IMR-90 (cell line): ENCODE measurements at regions not wholly inside any gene's neighbourhood (a gene's known extent, or its start where the extent isn't known, plus 50 kb on each side); places are given as distances from the start of the nearest gene placed in this dataset.
"Not testable (repeated sequence)": the region's sequence is repeated elsewhere in the genome, so short reads cannot be mapped to it uniquely, and the experiment has no call there.

ENCODE experiments used
- ATAC-seq: fragments of 200-7000 bp; cut with Tn5 transposase; 2 replicates; pipeline ENCODE4 v1.9.1; 2020; ENCODE audit warnings: low read depth, mild to moderate bottlenecking, moderate library complexity
- BruUV-seq: library from RNA; stranded (reverse); fragments of 400-500 nt; replicated peaks from 2 replicates; lab custom pipeline; 2021; lab: Mats Ljungman, UMichigan
- CTCF ChIA-PET: fragments of 300-600 bp; formaldehyde crosslinking; extraction: SDS; loops from one replicate; lab custom pipeline; 2021; ENCODE audit warnings: antibody characterized with exemption; lab: Yijun Ruan, JAX
- POLR2A ChIA-PET: fragments of 300-600 bp; sonication (Branson Sonifier 250); formaldehyde crosslinking; loops from one replicate; lab custom pipeline; 2022; ENCODE audit warnings: antibody characterized with exemption; ENCODE audit not compliant: unreplicated experiment; lab: Charles Lee
- DNase-seq: peaks from one replicate; pipeline ENCODE4 v3.0.0; 2013
- H2AFZ ChIP-seq: replicated peaks from 2 replicates; pipeline ENCODE3; 2013; ENCODE audit warnings: low read length, mild to moderate bottlenecking; ENCODE audit not compliant: poor library complexity
- H2AK5ac ChIP-seq: 2 replicates; pipeline ENCODE4 v1.6.1; 2013; ENCODE audit warnings: low read depth, low read length, inconsistent platforms
- H2AK9ac ChIP-seq: replicated peaks from 2 replicates; pipeline ENCODE3; 2013; ENCODE audit warnings: mild to moderate bottlenecking, low read depth, low read length, moderate library complexity; ENCODE audit not compliant: poor library complexity
- H2BK120ac ChIP-seq: 2 replicates; pipeline ENCODE4 v1.6.1; 2013; ENCODE audit warnings: low read depth, low read length, inconsistent platforms
- H2BK15ac ChIP-seq: 3 replicates; pipeline ENCODE4 v1.6.1; 2013; ENCODE audit warnings: low read depth, low read length, inconsistent platforms
- H2BK20ac ChIP-seq: 2 replicates; pipeline ENCODE4 v1.6.1; 2013; ENCODE audit warnings: low read depth, mild to moderate bottlenecking, inconsistent platforms, low read length, moderate library complexity
- H2BK5ac ChIP-seq: 2 replicates; pipeline ENCODE4 v1.6.1; 2013; ENCODE audit warnings: mild to moderate bottlenecking, low read depth, low read length, inconsistent platforms; ENCODE audit not compliant: poor library complexity, severe bottlenecking
- H3K14ac ChIP-seq: replicated peaks from 2 replicates; pipeline ENCODE4 v1.6.1; 2013; ENCODE audit warnings: low read depth, low read length, inconsistent platforms
- H3K18ac ChIP-seq: 2 replicates; pipeline ENCODE4 v1.6.1; 2013; ENCODE audit warnings: low read depth, low read length, control low read depth
- H3K23ac ChIP-seq: 2 replicates; pipeline ENCODE4 v1.6.1; 2013; ENCODE audit warnings: low read depth, low read length, inconsistent platforms
- H3K27ac ChIP-seq: 2 replicates; pipeline ENCODE4 v1.5.1; 2013; ENCODE audit warnings: mild to moderate bottlenecking, control low read depth, low read length; ENCODE audit not compliant: insufficient read depth
- H3K27me3 ChIP-seq: 2 replicates; pipeline ENCODE4 v1.6.1; 2013; ENCODE audit warnings: low read length; ENCODE audit not compliant: control insufficient read depth, insufficient read depth
- H3K36me3 ChIP-seq: 2 replicates; pipeline ENCODE4 v1.6.1; 2013; ENCODE audit warnings: low read length, mixed read lengths; ENCODE audit not compliant: control insufficient read depth, insufficient read depth
- H3K4ac ChIP-seq: 2 replicates; pipeline ENCODE4 v1.6.1; 2013; ENCODE audit warnings: low read depth, low read length, inconsistent platforms
- H3K4me1 ChIP-seq: 2 replicates; pipeline ENCODE4 v1.6.1; 2013; ENCODE audit warnings: low read length, mixed read lengths; ENCODE audit not compliant: control insufficient read depth, insufficient read depth
- H3K4me2 ChIP-seq: 2 replicates; pipeline ENCODE4 v1.6.1; 2013; ENCODE audit warnings: low read depth, mild to moderate bottlenecking, control low read depth, low read length, moderate library complexity
- H3K4me3 ChIP-seq: 2 replicates; pipeline ENCODE4 v1.5.1; 2013; ENCODE audit warnings: low read depth, mild to moderate bottlenecking, control low read depth, low read length, moderate library complexity; ENCODE audit not compliant: insufficient read depth
- H3K56ac ChIP-seq: 2 replicates; pipeline ENCODE4 v1.6.1; 2013; ENCODE audit warnings: low read length, inconsistent platforms; ENCODE audit not compliant: insufficient read depth; ENCODE audit errors: extremely low read depth
- H3K79me1 ChIP-seq, 2 experiments: 2 replicates each; pipeline ENCODE4 v1.6.1; 2013; ENCODE audit warnings: low read length in 2 of 2, inconsistent platforms in 1 of 2, low read depth in 1 of 2
- H3K9ac ChIP-seq: 2 replicates; pipeline ENCODE4 v1.6.1; 2013; ENCODE audit warnings: low read depth, low read length, control low read depth
- H3K9me1 ChIP-seq: 2 replicates; pipeline ENCODE4 v1.6.1; 2013; ENCODE audit warnings: low read length, inconsistent platforms; ENCODE audit not compliant: insufficient read depth
- H3K9me3 ChIP-seq: 2 replicates; pipeline ENCODE4 v1.6.1; 2013; ENCODE audit warnings: low read length; ENCODE audit not compliant: control insufficient read depth, insufficient read depth
- H4K20me1 ChIP-seq: 2 replicates; pipeline ENCODE4 v1.6.1; 2013; ENCODE audit warnings: low read length, inconsistent platforms; ENCODE audit not compliant: insufficient read depth
- H4K5ac ChIP-seq: 2 replicates; pipeline ENCODE4 v1.6.1; 2013; ENCODE audit warnings: mild to moderate bottlenecking, low read depth, low read length, control low read depth
- H4K8ac ChIP-seq, 2 experiments: 2 replicates each; pipeline ENCODE4 v1.6.1; 2013; ENCODE audit warnings: low read depth in 2 of 2, low read length in 2 of 2, control low read depth in 1 of 2, inconsistent platforms in 1 of 2
- H4K91ac ChIP-seq: 2 replicates; pipeline ENCODE4 v1.6.1; 2013; ENCODE audit warnings: low read depth, low read length, inconsistent platforms; ENCODE audit not compliant: insufficient read depth
- WGBS, 2 experiments: methylation state at CpG; one replicate each; pipeline versions ENCODE4 v1.1.5 to v1.1.7; 2013; ENCODE audit warnings: missing lambda C conversion rate in 2 of 2; ENCODE audit not compliant: insufficient read length in 1 of 2; ENCODE audit errors: extremely low coverage in 2 of 2; 5-methylcytosine and 5-hydroxymethylcytosine counted together
- dilution Hi-C: fragments of 300-500 bp; cut with HindIII; formaldehyde crosslinking; loops from one replicate; pipeline ENCODE4 v1.14.3; 2018; ENCODE audit warnings: low sequenced_read_pairs; ENCODE audit not compliant: unreplicated experiment
- in situ Hi-C: fragments of 300-500 bp; cut with MboI; formaldehyde crosslinking; loops from 3 replicates; pipeline ENCODE4 v1.14.3; 2019; ENCODE audit warnings: low sequenced_read_pairs, inconsistent platforms, mixed read lengths
- intact Hi-C: fragments of 100-400 bp; cut with micrococcal nuclease; formaldehyde crosslinking; loops from 2 replicates; pipeline ENCODE4 v1.10.0; 2022

GRCh38 chr10:43834751-43835150, 186.1 kb upstream of the ZNF32 start:
- DNase-seq, H3K56ac ChIP-seq, H2BK15ac ChIP-seq, CTCF ChIA-PET, H3K23ac ChIP-seq, H3K4me3 ChIP-seq, H3K36me3 ChIP-seq, H3K4ac ChIP-seq, BruUV-seq, H3K9me3 ChIP-seq, H3K4me1 ChIP-seq, POLR2A ChIA-PET, H3K4me2 ChIP-seq, dilution Hi-C loops, H3K79me1 ChIP-seq, H2BK120ac ChIP-seq, H2AK9ac ChIP-seq, H4K8ac ChIP-seq, in situ Hi-C loops, intact Hi-C loops, H3K18ac ChIP-seq, H2BK5ac ChIP-seq, H4K91ac ChIP-seq, ATAC-seq, H3K9ac ChIP-seq, H3K14ac ChIP-seq, H2AFZ ChIP-seq, H3K9me1 ChIP-seq, H3K27me3 ChIP-seq, H2AK5ac ChIP-seq, H2BK20ac ChIP-seq, H4K20me1 ChIP-seq, H3K27ac ChIP-seq, H4K5ac ChIP-seq: not testable (repeated sequence)
- no CpG with 5 or more reads among the region's 2 CpGs for WGBS, 2 experiments
